ENCODE measurements at regions not wholly inside any gene's neighbourhood (a gene's known extent, or its start where the extent isn't known, plus 50 kb on each side); places are given as distances from the start of the nearest gene placed in this dataset.

- Histone ChIP-seq H3K9me3 (ENCODE audit: control insufficient read depth in 1 of 2, insufficient read depth in 1 of 2, low read depth in 1 of 2, low read length in 2 of 2) (no peaks in the 10 kb centered on the region), H3K36me3 (ENCODE audit: control insufficient read depth in 1 of 2, insufficient read depth in 2 of 2, low read length in 2 of 2) (no peaks in the 10 kb centered on the region), H3K27ac (ENCODE audit: low read depth, low read length) (no peak overlapping the region), H4K20me1 (ENCODE audit: insufficient read depth) (no peaks in the 10 kb centered on the region), H2AFZ (ENCODE audit: low read depth, low read length, poor library complexity, severe bottlenecking) (no peak overlapping the region), H3K79me2 (ENCODE audit: insufficient read depth, low read length) (no peaks in the 10 kb centered on the region), H3K4me3 (replicated peaks in 1 of 2; ENCODE audit: low read depth in 1 of 2, low read length in 2 of 2) (no peak overlapping the region), H3K9ac (ENCODE audit: low read length) (no peak overlapping the region), H3K4me1 (ENCODE audit: control insufficient read depth in 1 of 2, insufficient read depth in 2 of 2, low read length in 2 of 2) (no peaks in the 10 kb centered on the region), H3K4me2 (ENCODE audit: low read length) (no peak overlapping the region), H3K27me3 (ENCODE audit: insufficient read depth, low read length) (0 out of 2 replicates have a peak, but pooled peaks cover 7% of the 10 kb centered on the region), H3K9me2 (ENCODE audit: insufficient read depth) (no peaks in the 10 kb centered on the region)
- DNase-seq (ENCODE audit: low read depth, low spot score), result no peak
- no TSS peak for BruUV-seq (replicated peaks)
- intact Hi-C loops (cut with micrococcal nuclease), result no loop called here
- no peak for ATAC-seq
- no peak for TF ChIP-seq ELF1 (IDR thresholded peaks at IDR 0.05; ENCODE audit: borderline replicate concordance, low read depth)
- no peak for TF ChIP-seq RAD21 (IDR thresholded peaks at IDR 0.05; ENCODE audit: low read depth)
- no peak for TF ChIP-seq POLR2A (IDR thresholded peaks at IDR 0.05; ENCODE audit: borderline replicate concordance, extremely low read depth, insufficient read depth, insufficient read length)
- no peak for TF ChIP-seq EZH2phosphoT487 (IDR thresholded peaks at IDR 0.05; ENCODE audit: borderline replicate concordance)
- TF ChIP-seq POLR2AphosphoS5 (IDR thresholded peaks at IDR 0.05; ENCODE audit: low read depth, low read length), result no peak
- TF ChIP-seq ZFX (IDR thresholded peaks at IDR 0.05), result no peak
- TF ChIP-seq JUND (IDR thresholded peaks at IDR 0.05), result no peak
- TF ChIP-seq, protein P1, sequence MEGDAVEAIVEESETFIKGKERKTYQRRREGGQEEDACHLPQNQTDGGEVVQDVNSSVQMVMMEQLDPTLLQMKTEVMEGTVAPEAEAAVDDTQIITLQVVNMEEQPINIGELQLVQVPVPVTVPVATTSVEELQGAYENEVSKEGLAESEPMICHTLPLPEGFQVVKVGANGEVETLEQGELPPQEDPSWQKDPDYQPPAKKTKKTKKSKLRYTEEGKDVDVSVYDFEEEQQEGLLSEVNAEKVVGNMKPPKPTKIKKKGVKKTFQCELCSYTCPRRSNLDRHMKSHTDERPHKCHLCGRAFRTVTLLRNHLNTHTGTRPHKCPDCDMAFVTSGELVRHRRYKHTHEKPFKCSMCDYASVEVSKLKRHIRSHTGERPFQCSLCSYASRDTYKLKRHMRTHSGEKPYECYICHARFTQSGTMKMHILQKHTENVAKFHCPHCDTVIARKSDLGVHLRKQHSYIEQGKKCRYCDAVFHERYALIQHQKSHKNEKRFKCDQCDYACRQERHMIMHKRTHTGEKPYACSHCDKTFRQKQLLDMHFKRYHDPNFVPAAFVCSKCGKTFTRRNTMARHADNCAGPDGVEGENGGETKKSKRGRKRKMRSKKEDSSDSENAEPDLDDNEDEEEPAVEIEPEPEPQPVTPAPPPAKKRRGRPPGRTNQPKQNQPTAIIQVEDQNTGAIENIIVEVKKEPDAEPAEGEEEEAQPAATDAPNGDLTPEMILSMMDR (IDR thresholded peaks at IDR 0.05 in 2 of 3, conservative IDR thresholded peaks at IDR 0.05 in 1 of 3; ENCODE audit: borderline replicate concordance in 1 of 3, insufficient read depth in 1 of 3, low read depth in 2 of 3, low read length in 2 of 3), result no peak
- no peak for TF ChIP-seq YY1 (IDR thresholded peaks at IDR 0.05; ENCODE audit: extremely low read depth, insufficient replicate concordance, low read depth, low read length)
- no peak for TF ChIP-seq EZH2 (IDR thresholded peaks at IDR 0.05)
- no peak for TF ChIP-seq ZNF274 (IDR thresholded peaks at IDR 0.05; ENCODE audit: low read depth, low read length)
- TF ChIP-seq EGR1 (IDR thresholded peaks at IDR 0.05; ENCODE audit: low read depth), result no peak
- RAD21 ChIA-PET (ENCODE audit: low non-redundant PET in 1 of 2, low total read pairs in 2 of 2, uncharacterized antibody in 2 of 2, unreplicated experiment in 2 of 2), result no interaction called here
- CTCF ChIA-PET, result interaction anchor here (0.7 kb wide), 1 partner anchor 13 kb away, joined by 3 read pairs; no protein-coding TSS in a partner anchor
- POLR2A ChIA-PET, result no interaction called here
Observed at GRCh38 chr16:49944221-49944620, 80.8 kb upstream of the CNEP1R1 start.

All from HCT116 (cell line).